ENCODE measurements at regions not wholly inside any gene's neighbourhood (a gene's known extent, or its start where the extent isn't known, plus 50 kb on each side); places are given as distances from the start of the nearest gene placed in this dataset.

- Histone ChIP-seq H3K4me2 (ENCODE audit: insufficient read depth, low read length, poor library complexity, severe bottlenecking) (no peak overlapping the region), H2BK5ac (ENCODE audit: low read length) (no peak overlapping the region), H3K4me3 (ENCODE audit: low read length in 2 of 2) (no peak overlapping the region), H2AK5ac (ENCODE audit: low read depth, low read length) (no peak overlapping the region), H3K14ac (ENCODE audit: low read length) (no peak overlapping the region), H2BK12ac (ENCODE audit: low read length) (no peak overlapping the region), H2BK120ac (ENCODE audit: low read depth, low read length) (no peak overlapping the region), H2BK15ac (ENCODE audit: low read length) (no peak overlapping the region), H3K18ac (ENCODE audit: low read length) (no peak overlapping the region), H3K9me3 (replicated peaks in 1 of 2; ENCODE audit: control insufficient read depth in 2 of 2, insufficient read depth in 1 of 2, low read depth in 1 of 2, low read length in 2 of 2) (peaks cover 0 to under 1% of the 10 kb centered on the region in 2 donors), H3K9ac (ENCODE audit: low read depth, low read length, poor library complexity) (no peak overlapping the region), H4K8ac (ENCODE audit: low read depth, low read length) (no peak overlapping the region), H3K23ac (ENCODE audit: low read depth, low read length, poor library complexity) (no peak overlapping the region), H2AFZ (ENCODE audit: low read length) (no peak overlapping the region), H3K79me1 (ENCODE audit: low read depth, low read length) (no peaks in the 10 kb centered on the region), H3K27ac (replicated peaks; ENCODE audit: low read length) (no peak overlapping the region), H3K36me3 (replicated peaks in 1 of 2; ENCODE audit: control insufficient read depth in 2 of 2, insufficient read depth in 2 of 2, low read length in 2 of 2) (no peaks in the 10 kb centered on the region), H3K4ac (ENCODE audit: low read length) (no peak overlapping the region), H3K4me1 (ENCODE audit: control insufficient read depth in 2 of 2, insufficient read depth in 1 of 2, low read depth in 1 of 2, low read length in 2 of 2) (peaks cover 13 to 17% of the 10 kb centered on the region in 2 donors), H3K27me3 (ENCODE audit: control insufficient read depth in 3 of 3, insufficient read depth in 3 of 3, low read depth in 1 of 3, low read length in 3 of 3) (no peaks in the 10 kb centered on the region), H4K91ac (ENCODE audit: low read depth, low read length, poor library complexity) (no peak overlapping the region)
- WGBS, 2 donors (ENCODE audit: extremely low coverage in 2 of 2, insufficient read length in 2 of 2, insufficient replicate concordance in 1 of 2): no CpG with 5 or more reads among the region's 5 CpGs
- DNase-seq (ENCODE audit: low spot score): no peak
Observed at GRCh38 chr2:217438136-217438535, 564.7 kb downstream of the TNS1 start.

GRCh38 chr2:217437290-217437870, 565.4 kb downstream of the TNS1 start:
- H3K18ac ChIP-seq (ENCODE audit: low read length): peak overlapping the region; percentile 66
- no peak overlapping the region for H3K9ac ChIP-seq (ENCODE audit: low read depth, low read length, poor library complexity)
- H3K4ac ChIP-seq (ENCODE audit: low read length): no peak overlapping the region
- no peak overlapping the region for H4K8ac ChIP-seq (ENCODE audit: low read depth, low read length)
- no peaks in the 10 kb centered on the region for H3K9me3 ChIP-seq (replicated peaks in 1 of 2; ENCODE audit: control insufficient read depth in 2 of 2, insufficient read depth in 1 of 2, low read depth in 1 of 2, low read length in 2 of 2)
- peak overlapping the region; percentile 24 for H2AFZ ChIP-seq (ENCODE audit: low read length)
- H3K27me3 ChIP-seq (ENCODE audit: control insufficient read depth in 3 of 3, insufficient read depth in 3 of 3, low read depth in 1 of 3, low read length in 3 of 3): no peaks in the 10 kb centered on the region
- H3K23ac ChIP-seq (ENCODE audit: low read depth, low read length, poor library complexity): no peak overlapping the region
- H2BK5ac ChIP-seq (ENCODE audit: low read length): no peak overlapping the region
- WGBS, 2 donors (ENCODE audit: extremely low coverage in 2 of 2, insufficient read length in 2 of 2, insufficient replicate concordance in 1 of 2): no CpG with 5 or more reads among the region's 6 CpGs
- no peak for DNase-seq (ENCODE audit: low spot score)
- no peak overlapping the region for H3K4me3 ChIP-seq (ENCODE audit: low read length in 2 of 2)
- H2BK15ac ChIP-seq (ENCODE audit: low read length): peak overlapping the region; percentile 18
- H2AK5ac ChIP-seq (ENCODE audit: low read depth, low read length): no peak overlapping the region
- H3K36me3 ChIP-seq (replicated peaks in 1 of 2; ENCODE audit: control insufficient read depth in 2 of 2, insufficient read depth in 2 of 2, low read length in 2 of 2): no peaks in the 10 kb centered on the region
- no peaks in the 10 kb centered on the region for H3K79me1 ChIP-seq (ENCODE audit: low read depth, low read length)
- H2BK12ac ChIP-seq (ENCODE audit: low read length): peak overlapping the region; percentile 63
- H3K14ac ChIP-seq (ENCODE audit: low read length): no peak overlapping the region
- H2BK120ac ChIP-seq (ENCODE audit: low read depth, low read length): no peak overlapping the region
- no peak overlapping the region for H4K91ac ChIP-seq (ENCODE audit: low read depth, low read length, poor library complexity)
- H3K4me1 ChIP-seq (ENCODE audit: control insufficient read depth in 2 of 2, insufficient read depth in 1 of 2, low read depth in 1 of 2, low read length in 2 of 2): peaks cover 13 to 19% of the 10 kb centered on the region in 2 donors
- H3K4me2 ChIP-seq (ENCODE audit: insufficient read depth, low read length, poor library complexity, severe bottlenecking): no peak overlapping the region
- no peak overlapping the region for H3K27ac ChIP-seq (replicated peaks; ENCODE audit: low read length)

- H2BK120ac ChIP-seq (ENCODE audit: low read depth, low read length): no peak overlapping the region
- no peaks in the 10 kb centered on the region for H3K36me3 ChIP-seq (replicated peaks in 1 of 2; ENCODE audit: control insufficient read depth in 2 of 2, insufficient read depth in 2 of 2, low read length in 2 of 2)
- H4K8ac ChIP-seq (ENCODE audit: low read depth, low read length): no peak overlapping the region
- no CpG with 5 or more reads among the region's 5 CpGs for WGBS, 2 donors (ENCODE audit: extremely low coverage in 2 of 2, insufficient read length in 2 of 2, insufficient replicate concordance in 1 of 2)
- no peak overlapping the region for H2AK5ac ChIP-seq (ENCODE audit: low read depth, low read length)
- H3K23ac ChIP-seq (ENCODE audit: low read depth, low read length, poor library complexity): no peak overlapping the region
- H3K4me3 ChIP-seq (ENCODE audit: low read length in 2 of 2): no peak overlapping the region
- no peaks in the 10 kb centered on the region for H3K9me3 ChIP-seq (replicated peaks in 1 of 2; ENCODE audit: control insufficient read depth in 2 of 2, insufficient read depth in 1 of 2, low read depth in 1 of 2, low read length in 2 of 2)
- no peak overlapping the region for H2BK12ac ChIP-seq (ENCODE audit: low read length)
- H3K4ac ChIP-seq (ENCODE audit: low read length): no peak overlapping the region
- H3K9ac ChIP-seq (ENCODE audit: low read depth, low read length, poor library complexity): no peak overlapping the region
- H3K27me3 ChIP-seq (ENCODE audit: control insufficient read depth in 3 of 3, insufficient read depth in 3 of 3, low read depth in 1 of 3, low read length in 3 of 3): no peaks in the 10 kb centered on the region
- H2AFZ ChIP-seq (ENCODE audit: low read length): peak overlapping the region; percentile 67
- no peak overlapping the region for H3K14ac ChIP-seq (ENCODE audit: low read length)
- peaks cover 13 to 26% of the 10 kb centered on the region in 2 donors for H3K4me1 ChIP-seq (ENCODE audit: control insufficient read depth in 2 of 2, insufficient read depth in 1 of 2, low read depth in 1 of 2, low read length in 2 of 2)
- H3K4me2 ChIP-seq (ENCODE audit: insufficient read depth, low read length, poor library complexity, severe bottlenecking): no peak overlapping the region
- H2BK5ac ChIP-seq (ENCODE audit: low read length): no peak overlapping the region
- H3K27ac ChIP-seq (replicated peaks; ENCODE audit: low read length): no peak overlapping the region
- H4K91ac ChIP-seq (ENCODE audit: low read depth, low read length, poor library complexity): no peak overlapping the region
- no peak overlapping the region for H2BK15ac ChIP-seq (ENCODE audit: low read length)
- no peaks in the 10 kb centered on the region for H3K79me1 ChIP-seq (ENCODE audit: low read depth, low read length)
- H3K18ac ChIP-seq (ENCODE audit: low read length): no peak overlapping the region
- DNase-seq (ENCODE audit: low spot score): no peak
Observed at GRCh38 chr2:217436386-217436785, 566.4 kb downstream of the TNS1 start.

GRCh38 chr2:217434180-217434975, 568.4 kb downstream of the TNS1 start:
- no peak overlapping the region for H2BK120ac ChIP-seq (ENCODE audit: low read depth, low read length)
- no peak overlapping the region for H3K18ac ChIP-seq (ENCODE audit: low read length)
- H3K4me1 ChIP-seq (ENCODE audit: control insufficient read depth in 2 of 2, insufficient read depth in 1 of 2, low read depth in 1 of 2, low read length in 2 of 2): peaks cover 15 to 30% of the 10 kb centered on the region in 2 donors
- no peak overlapping the region for H2AK5ac ChIP-seq (ENCODE audit: low read depth, low read length)
- no peak overlapping the region for H4K8ac ChIP-seq (ENCODE audit: low read depth, low read length)
- no peak overlapping the region for H3K9ac ChIP-seq (ENCODE audit: low read depth, low read length, poor library complexity)
- H2BK5ac ChIP-seq (ENCODE audit: low read length): no peak overlapping the region
- peak overlapping the region; percentile 80 for H2AFZ ChIP-seq (ENCODE audit: low read length)
- no peaks in the 10 kb centered on the region for H3K9me3 ChIP-seq (replicated peaks in 1 of 2; ENCODE audit: control insufficient read depth in 2 of 2, insufficient read depth in 1 of 2, low read depth in 1 of 2, low read length in 2 of 2)
- H3K79me1 ChIP-seq (ENCODE audit: low read depth, low read length): no peaks in the 10 kb centered on the region
- peak overlapping the region; percentile 27 for H3K4me2 ChIP-seq (ENCODE audit: insufficient read depth, low read length, poor library complexity, severe bottlenecking)
- 100% methylated on average over 1 of the region's 8 CpGs; no CpG with 5 or more reads in 1 of the 2 donors for WGBS, 2 donors (ENCODE audit: extremely low coverage in 2 of 2, insufficient read length in 2 of 2, insufficient replicate concordance in 1 of 2)
- no peak overlapping the region for H3K27ac ChIP-seq (replicated peaks; ENCODE audit: low read length)
- H2BK15ac ChIP-seq (ENCODE audit: low read length): no peak overlapping the region
- H3K14ac ChIP-seq (ENCODE audit: low read length): no peak overlapping the region
- no peak overlapping the region for H2BK12ac ChIP-seq (ENCODE audit: low read length)
- peak overlapping the region in 1 of 2 donors; percentile 29 for H3K4me3 ChIP-seq (ENCODE audit: low read length in 2 of 2)
- no peak overlapping the region for H3K4ac ChIP-seq (ENCODE audit: low read length)
- H4K91ac ChIP-seq (ENCODE audit: low read depth, low read length, poor library complexity): no peak overlapping the region
- H3K23ac ChIP-seq (ENCODE audit: low read depth, low read length, poor library complexity): no peak overlapping the region
- no peaks in the 10 kb centered on the region for H3K27me3 ChIP-seq (ENCODE audit: control insufficient read depth in 3 of 3, insufficient read depth in 3 of 3, low read depth in 1 of 3, low read length in 3 of 3)
- H3K36me3 ChIP-seq (replicated peaks in 1 of 2; ENCODE audit: control insufficient read depth in 2 of 2, insufficient read depth in 2 of 2, low read length in 2 of 2): no peaks in the 10 kb centered on the region
- DNase-seq (ENCODE audit: low spot score): peak; percentile 70

Data from neuronal stem cell (in vitro differentiated cells).